Left ventricle myocardium inferior (tissue), 1 donor: ENCODE measurements at regions not wholly inside any gene's neighbourhood (a gene's known extent, or its start where the extent isn't known, plus 50 kb on each side); places are given as distances from the start of the nearest gene placed in this dataset.

ENCODE experiments used
- DNase-seq: peaks from one replicate; pipeline ENCODE4 v3.0.0-alpha.2; 2020
- H3K27ac ChIP-seq: fragments of 200-600 bp; replicated peaks from 2 replicates; pipeline ENCODE4 v1.8.0; 2021
- H3K27me3 ChIP-seq: fragments of 200-600 bp; 2 replicates; pipeline ENCODE4 v1.8.0; 2021; ENCODE audit warnings: low read depth
- H3K36me3 ChIP-seq: fragments of 200-600 bp; 2 replicates; pipeline ENCODE4 v1.8.0; 2021
- H3K4me1 ChIP-seq: fragments of 200-600 bp; 2 replicates; pipeline ENCODE4 v1.8.0; 2021
- H3K4me3 ChIP-seq: fragments of 200-600 bp; 2 replicates; pipeline ENCODE4 v1.8.0; 2021; ENCODE audit warnings: mild to moderate bottlenecking, moderate library complexity
- H3K9me3 ChIP-seq: fragments of 200-600 bp; replicated peaks from 2 replicates; pipeline ENCODE4 v1.8.0; 2021
- CTCF ChIP-seq: fragments of 200-600 bp; IDR thresholded peaks from 2 replicates; pipeline ENCODE4 v1.8.0; 2021; ENCODE audit warnings: antibody characterized with exemption, mild to moderate bottlenecking, borderline replicate concordance
- intact Hi-C: fragments of 100-400 bp; cut with micrococcal nuclease; formaldehyde crosslinking; loops from one replicate; pipeline ENCODE4 v1.11.0; 2022
- donor health status: DM: no; HTN: yes; CAD: no; lungs with severe emphysema.

GRCh38 chr2:118668431-118669424 lies 178.7 kb downstream of the EN1 start:
- Histone ChIP-seq H3K4me1 (peaks cover 8% of the 10 kb centered on the region), H3K27me3 (peaks cover 23% of the 10 kb centered on the region), H3K27ac (no peak overlapping the region), H3K9me3 (no peaks in the 10 kb centered on the region), H3K36me3 (no peaks in the 10 kb centered on the region), H3K4me3 (no peak overlapping the region)
- intact Hi-C loops: no loop called here
- no peak for DNase-seq
- TF ChIP-seq CTCF: no peak

- Histone ChIP-seq H3K4me3 (no peak overlapping the region), H3K27ac (no peak overlapping the region), H3K9me3 (no peaks in the 10 kb centered on the region), H3K27me3 (peaks cover 25% of the 10 kb centered on the region), H3K36me3 (no peaks in the 10 kb centered on the region), H3K4me1 (peaks cover 8% of the 10 kb centered on the region)
- no peak for TF ChIP-seq CTCF
- DNase-seq: no peak
- intact Hi-C loops: no loop called here
Measured at GRCh38 chr2:118667964-118668363, 179.5 kb downstream of the EN1 start.

DNA sequence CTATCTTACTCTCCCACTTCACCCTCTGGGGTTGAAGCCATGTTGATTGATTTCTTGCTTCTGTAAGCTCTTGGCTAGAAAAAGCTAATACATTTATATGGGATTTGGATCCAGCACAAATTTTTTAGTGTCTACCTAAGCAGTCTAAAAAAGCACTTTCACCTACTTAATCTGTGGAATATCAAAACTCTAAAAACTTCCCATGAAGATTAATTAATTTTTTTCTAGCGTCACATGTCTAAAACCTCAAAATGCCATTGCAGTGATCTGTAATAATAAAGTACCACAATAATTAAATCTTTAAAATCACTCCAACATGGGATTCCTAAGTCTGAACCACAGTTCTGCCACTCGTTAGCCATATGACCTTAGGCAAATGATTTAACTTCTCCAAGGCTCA lies 180.1 kb downstream of the EN1 start:
- Histone ChIP-seq H3K27me3 (peaks cover 25% of the 10 kb centered on the region), H3K4me1 (peaks cover 8% of the 10 kb centered on the region), H3K4me3 (no peak overlapping the region), H3K27ac (no peak overlapping the region), H3K36me3 (no peaks in the 10 kb centered on the region), H3K9me3 (no peaks in the 10 kb centered on the region)
- intact Hi-C loops: no loop called here
- no peak for TF ChIP-seq CTCF
- no peak for DNase-seq

- DNase-seq: no peak
- H3K36me3 ChIP-seq: no peaks in the 10 kb centered on the region
- peaks cover 25% of the 10 kb centered on the region for H3K27me3 ChIP-seq
- no peak for TF ChIP-seq CTCF
- H3K4me1 ChIP-seq: peaks cover 8% of the 10 kb centered on the region
- no peaks in the 10 kb centered on the region for H3K9me3 ChIP-seq
- intact Hi-C loops: no loop called here
- H3K27ac ChIP-seq: no peak overlapping the region
- no peak overlapping the region for H3K4me3 ChIP-seq
Measured at GRCh38 chr2:118665784-118666529, 181.5 kb downstream of the EN1 start.

- H3K27ac ChIP-seq: no peak overlapping the region
- intact Hi-C loops: no loop called here
- no peak for TF ChIP-seq CTCF
- peaks cover 6% of the 10 kb centered on the region for H3K27me3 ChIP-seq
- no peak overlapping the region for H3K4me3 ChIP-seq
- no peak for DNase-seq
- H3K36me3 ChIP-seq: no peaks in the 10 kb centered on the region
- H3K9me3 ChIP-seq: peaks cover 8% of the 10 kb centered on the region
- no peaks in the 10 kb centered on the region for H3K4me1 ChIP-seq
Measured at GRCh38 chr2:118661179-118661578, 186.3 kb downstream of the EN1 start.
